ENCODE measurements at regions not wholly inside any gene's neighbourhood (a gene's known extent, or its start where the extent isn't known, plus 50 kb on each side); places are given as distances from the start of the nearest gene placed in this dataset.

- POLR2A ChIA-PET: no interaction called here
- no peak overlapping the region for H3K9ac ChIP-seq (replicated peaks; ENCODE audit: extremely low read depth, insufficient read depth, low read length)
- no peak overlapping the region for H3K4me3 ChIP-seq (replicated peaks in 1 of 3; ENCODE audit: insufficient read depth in 1 of 3, low read depth in 1 of 3, low read length in 3 of 3)
- no peaks in the 10 kb centered on the region for H3K4me1 ChIP-seq (ENCODE audit: control insufficient read depth, extremely low read depth, insufficient read depth, low read length)
- no peaks in the 10 kb centered on the region for H3K27me3 ChIP-seq (ENCODE audit: control insufficient read depth in 2 of 2, insufficient read depth in 2 of 2, low read length in 2 of 2)
- H3K9me3 ChIP-seq (replicated peaks; ENCODE audit: control insufficient read depth, insufficient read depth, low read length): no peaks in the 10 kb centered on the region
- no peaks in the 10 kb centered on the region for H3K79me2 ChIP-seq (ENCODE audit: control insufficient read depth, insufficient read depth, low read length)
- no peak for FAIRE-seq
- H3K4me2 ChIP-seq (ENCODE audit: insufficient read depth, low read length): no peak overlapping the region
- intact Hi-C loops (cut with micrococcal nuclease): no loop called here
- no peaks in the 10 kb centered on the region for H3K9me1 ChIP-seq (replicated peaks; ENCODE audit: control insufficient read depth, extremely low read depth, insufficient read depth, low read length)
- H4K20me1 ChIP-seq (replicated peaks; ENCODE audit: control insufficient read depth, extremely low read depth, insufficient read depth, low read length): no peaks in the 10 kb centered on the region
- H3K36me3 ChIP-seq (ENCODE audit: control insufficient read depth in 2 of 2, extremely low read depth in 1 of 2, insufficient read depth in 2 of 2, low read length in 2 of 2): no peaks in the 10 kb centered on the region
- H2AFZ ChIP-seq (ENCODE audit: low read depth, low read length): no peak overlapping the region
- H3K27ac ChIP-seq (ENCODE audit: insufficient read depth, low read depth, low read length): no peak overlapping the region
- CTCF ChIA-PET: interaction anchor here (1.4 kb wide), 1 partner anchor 45 kb away, joined by 5 read pairs; no protein-coding TSS in a partner anchor
- TF ChIP-seq, protein P1, sequence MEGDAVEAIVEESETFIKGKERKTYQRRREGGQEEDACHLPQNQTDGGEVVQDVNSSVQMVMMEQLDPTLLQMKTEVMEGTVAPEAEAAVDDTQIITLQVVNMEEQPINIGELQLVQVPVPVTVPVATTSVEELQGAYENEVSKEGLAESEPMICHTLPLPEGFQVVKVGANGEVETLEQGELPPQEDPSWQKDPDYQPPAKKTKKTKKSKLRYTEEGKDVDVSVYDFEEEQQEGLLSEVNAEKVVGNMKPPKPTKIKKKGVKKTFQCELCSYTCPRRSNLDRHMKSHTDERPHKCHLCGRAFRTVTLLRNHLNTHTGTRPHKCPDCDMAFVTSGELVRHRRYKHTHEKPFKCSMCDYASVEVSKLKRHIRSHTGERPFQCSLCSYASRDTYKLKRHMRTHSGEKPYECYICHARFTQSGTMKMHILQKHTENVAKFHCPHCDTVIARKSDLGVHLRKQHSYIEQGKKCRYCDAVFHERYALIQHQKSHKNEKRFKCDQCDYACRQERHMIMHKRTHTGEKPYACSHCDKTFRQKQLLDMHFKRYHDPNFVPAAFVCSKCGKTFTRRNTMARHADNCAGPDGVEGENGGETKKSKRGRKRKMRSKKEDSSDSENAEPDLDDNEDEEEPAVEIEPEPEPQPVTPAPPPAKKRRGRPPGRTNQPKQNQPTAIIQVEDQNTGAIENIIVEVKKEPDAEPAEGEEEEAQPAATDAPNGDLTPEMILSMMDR (IDR thresholded peaks at IDR 0.05; ENCODE audit: extremely low read depth in 1 of 2, insufficient read depth in 1 of 2, low read depth in 1 of 2, low read length in 2 of 2): no peak
- no peak for TF ChIP-seq POLR2AphosphoS5 (IDR thresholded peaks at IDR 0.05; ENCODE audit: insufficient read depth, low read depth, low read length)
- no peak for TF ChIP-seq GATA2 (IDR thresholded peaks at IDR 0.05; ENCODE audit: insufficient read depth, insufficient read length, low read depth, low read length)
- TF ChIP-seq MYC (IDR thresholded peaks at IDR 0.05; ENCODE audit: low read depth, low read length): no peak
- TF ChIP-seq JUN (IDR thresholded peaks at IDR 0.05; ENCODE audit: borderline replicate concordance, insufficient read depth, insufficient read length, low read depth): no peak
- no peak for TF ChIP-seq FOS (IDR thresholded peaks at IDR 0.05; ENCODE audit: borderline replicate concordance, insufficient read depth, low read length)
- TF ChIP-seq EZH2 (IDR thresholded peaks at IDR 0.05; ENCODE audit: borderline replicate concordance, low read depth, low read length, severe bottlenecking): no peak
- TF ChIP-seq MAX (IDR thresholded peaks at IDR 0.05; ENCODE audit: insufficient read depth, insufficient read length): no peak
- TF ChIP-seq POLR2A (IDR thresholded peaks at IDR 0.05; ENCODE audit: low read depth, low read length): no peak
- dilution Hi-C loops (cut with MboI; ENCODE audit: extremely low pct_ligation_motif_present, low sequenced_read_pairs): no loop called here
- BruUV-seq (replicated peaks): no TSS peak
- DNase-seq (ENCODE audit: low read depth, low spot score): no peak
These were observed 183.0 kb downstream of the BARHL2 start for GRCh38 chr1:90534116-90534515.

All from endothelial cell of umbilical vein (primary cell).